ENCODE measurements at regions not wholly inside any gene's neighbourhood (a gene's known extent, or its start where the extent isn't known, plus 50 kb on each side); places are given as distances from the start of the nearest gene placed in this dataset.

- no peaks in the 10 kb centered on the region for H3K36me3 ChIP-seq (ENCODE audit: low read depth)
- no peaks in the 10 kb centered on the region for H4K20me1 ChIP-seq (ENCODE audit: insufficient read depth)
- intact Hi-C loops (cut with micrococcal nuclease; ENCODE audit: unreplicated experiment) = no loop called here
- H3K27me3 ChIP-seq (ENCODE audit: insufficient read depth, low read depth) = no peaks in the 10 kb centered on the region
- H3K4me3 ChIP-seq = no peak overlapping the region
- no TSS peak for BruUV-seq (replicated peaks)
- CTCF ChIA-PET = no interaction called here
- H3K27ac ChIP-seq = no peak overlapping the region
- no peak overlapping the region for H3K4me2 ChIP-seq
- DNase-seq = no peak
- POLR2A ChIA-PET (ENCODE audit: unreplicated experiment) = no interaction called here
- no peaks in the 10 kb centered on the region for H3K4me1 ChIP-seq (replicated peaks; ENCODE audit: insufficient read depth)
- no peaks in the 10 kb centered on the region for H3F3A ChIP-seq (ENCODE audit: insufficient read depth, low read depth)
- no peaks in the 10 kb centered on the region for H3K9me3 ChIP-seq (ENCODE audit: insufficient read depth, low read depth)
- H2AFZ ChIP-seq = peak overlapping the region; percentile 52; the same call in 1 of the 2 replicates
- no peaks in the 10 kb centered on the region for H3K9me2 ChIP-seq (ENCODE audit: insufficient read depth)
- TF ChIP-seq EZH2 (IDR thresholded peaks at IDR 0.05; ENCODE audit: low read depth) (no peak), CTCF (conservative IDR thresholded peaks at IDR 0.05) (no peak)
- no peaks in the 10 kb centered on the region for H3K79me2 ChIP-seq (ENCODE audit: low read depth)
Measured at GRCh38 chr9:31390403-31391025, 993.9 kb upstream of the ACO1 start.

GRCh38 chr9:31393240-31393639 is 991.2 kb upstream of the ACO1 start:
- no peak for DNase-seq
- H3K4me2 ChIP-seq = no peak overlapping the region
- no peaks in the 10 kb centered on the region for H3K36me3 ChIP-seq (ENCODE audit: low read depth)
- H3K4me3 ChIP-seq = no peak overlapping the region
- no peaks in the 10 kb centered on the region for H3K4me1 ChIP-seq (replicated peaks; ENCODE audit: insufficient read depth)
- no peaks in the 10 kb centered on the region for H3K79me2 ChIP-seq (ENCODE audit: low read depth)
- TF ChIP-seq EZH2 (IDR thresholded peaks at IDR 0.05; ENCODE audit: low read depth) (no peak), CTCF (conservative IDR thresholded peaks at IDR 0.05) (no peak)
- H3F3A ChIP-seq (ENCODE audit: insufficient read depth, low read depth) = no peaks in the 10 kb centered on the region
- H3K9me3 ChIP-seq (ENCODE audit: insufficient read depth, low read depth) = no peaks in the 10 kb centered on the region
- no peaks in the 10 kb centered on the region for H4K20me1 ChIP-seq (ENCODE audit: insufficient read depth)
- POLR2A ChIA-PET (ENCODE audit: unreplicated experiment) = no interaction called here
- H2AFZ ChIP-seq = no peak overlapping the region
- no peaks in the 10 kb centered on the region for H3K27me3 ChIP-seq (ENCODE audit: insufficient read depth, low read depth)
- BruUV-seq (replicated peaks) = no TSS peak
- H3K27ac ChIP-seq = no peak overlapping the region
- H3K9me2 ChIP-seq (ENCODE audit: insufficient read depth) = no peaks in the 10 kb centered on the region
- intact Hi-C loops (cut with micrococcal nuclease; ENCODE audit: unreplicated experiment) = no loop called here
- CTCF ChIA-PET = no interaction called here

DNA sequence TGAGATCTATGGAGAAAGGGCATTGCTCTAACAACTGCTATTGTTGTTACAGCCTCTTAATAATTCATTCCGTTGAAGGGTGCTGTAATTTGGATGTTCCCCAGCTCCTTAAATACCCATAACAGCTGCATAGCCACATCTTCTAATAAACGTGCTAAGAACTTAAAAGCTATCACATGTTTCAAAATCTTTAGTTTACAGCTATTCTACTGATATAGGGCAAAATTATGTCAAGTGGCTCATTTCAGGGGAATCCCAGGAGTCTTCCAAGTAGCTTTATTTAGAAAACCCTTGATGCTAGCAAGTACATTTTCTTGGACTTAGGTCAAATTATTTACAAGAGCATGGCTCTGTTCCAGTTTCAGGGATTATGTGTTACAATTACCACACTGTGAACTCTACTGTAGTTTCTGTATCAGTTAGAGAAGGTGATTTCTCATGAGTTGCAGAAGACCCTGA is 990.4 kb upstream of the ACO1 start:
- BruUV-seq (replicated peaks) = no TSS peak
- H2AFZ ChIP-seq = no peak overlapping the region
- POLR2A ChIA-PET (ENCODE audit: unreplicated experiment) = no interaction called here
- no peaks in the 10 kb centered on the region for H3K9me2 ChIP-seq (ENCODE audit: insufficient read depth)
- no peak for DNase-seq
- no peak overlapping the region for H3K4me2 ChIP-seq
- intact Hi-C loops (cut with micrococcal nuclease; ENCODE audit: unreplicated experiment) = no loop called here
- H3K4me1 ChIP-seq (replicated peaks; ENCODE audit: insufficient read depth) = no peaks in the 10 kb centered on the region
- TF ChIP-seq CTCF (conservative IDR thresholded peaks at IDR 0.05) (no peak), EZH2 (IDR thresholded peaks at IDR 0.05; ENCODE audit: low read depth) (no peak)
- no peaks in the 10 kb centered on the region for H3K79me2 ChIP-seq (ENCODE audit: low read depth)
- no peaks in the 10 kb centered on the region for H3K36me3 ChIP-seq (ENCODE audit: low read depth)
- CTCF ChIA-PET = no interaction called here
- H3K4me3 ChIP-seq = no peak overlapping the region
- no peaks in the 10 kb centered on the region for H3F3A ChIP-seq (ENCODE audit: insufficient read depth, low read depth)
- H4K20me1 ChIP-seq (ENCODE audit: insufficient read depth) = no peaks in the 10 kb centered on the region
- no peaks in the 10 kb centered on the region for H3K27me3 ChIP-seq (ENCODE audit: insufficient read depth, low read depth)
- no peaks in the 10 kb centered on the region for H3K9me3 ChIP-seq (ENCODE audit: insufficient read depth, low read depth)
- no peak overlapping the region for H3K27ac ChIP-seq

Data from PC-9 (cell line).